HepG2 (cell line): ENCODE measurements at regions not wholly inside any gene's neighbourhood (a gene's known extent, or its start where the extent isn't known, plus 50 kb on each side); places are given as distances from the start of the nearest gene placed in this dataset.

Experiments
- CSRNP2 ChIP-seq: sonication (generic); formaldehyde crosslinking; conservative IDR thresholded peaks from 2 replicates; pipeline ENCODE4 v1.8.0; 2022; ENCODE audit warnings: low read depth, missing genetic modification reagents
- GPN1 ChIP-seq: sonication (generic); formaldehyde crosslinking; IDR thresholded peaks from 2 replicates; pipeline ENCODE4 v1.5.1; 2020; ENCODE audit warnings: missing genetic modification reagents, borderline replicate concordance
- IRF9 ChIP-seq: sonication (generic); formaldehyde crosslinking; IDR thresholded peaks from 2 replicates; pipeline ENCODE4 v1.8.0; 2022; ENCODE audit warnings: missing genetic modification reagents, mild to moderate bottlenecking, borderline replicate concordance
- ISX ChIP-seq: sonication (generic); formaldehyde crosslinking; conservative IDR thresholded peaks from 2 replicates; pipeline ENCODE4 v1.5.0; 2020; ENCODE audit warnings: missing genetic modification reagents
- JDP2 ChIP-seq: sonication (generic); formaldehyde crosslinking; IDR thresholded peaks from 2 replicates; pipeline ENCODE4 v1.8.1; 2022; ENCODE audit warnings: missing genetic modification reagents, borderline replicate concordance
- KLF11 ChIP-seq: IDR thresholded peaks from 2 replicates; pipeline ENCODE4 v1.6.1; 2016; ENCODE audit warnings: missing compliant biosample characterization
- MAFG ChIP-seq: sonication (generic); formaldehyde crosslinking; IDR thresholded peaks from 2 replicates; pipeline ENCODE4 v1.5.1; 2020; ENCODE audit warnings: mild to moderate bottlenecking, missing genetic modification reagents
- MTERF4 ChIP-seq: sonication (generic); formaldehyde crosslinking; IDR thresholded peaks from 2 replicates; pipeline ENCODE4 v1.8.0; 2023; ENCODE audit warnings: mild to moderate bottlenecking, missing genetic modification reagents
- NFE2 ChIP-seq: sonication (generic); formaldehyde crosslinking; IDR thresholded peaks from 2 replicates; pipeline ENCODE4 v1.4.0; 2020; ENCODE audit warnings: missing genetic modification reagents
- PCBP2 ChIP-seq: fragments of 200-400 bp; formaldehyde crosslinking; optimal IDR thresholded peaks from 2 replicates; pipeline ENCODE3; 2018; ENCODE audit warnings: low read length, low read depth; ENCODE audit not compliant: poor library complexity, severe bottlenecking
- PRDM4 ChIP-seq: sonication (generic); formaldehyde crosslinking; IDR thresholded peaks from 2 replicates; pipeline ENCODE4 v1.9.0; 2021; ENCODE audit warnings: missing genetic modification reagents, borderline replicate concordance
- ZC3H4 ChIP-seq: sonication (generic); formaldehyde crosslinking; IDR thresholded peaks from 2 replicates; pipeline ENCODE4 v1.4.0; 2020; ENCODE audit warnings: missing genetic modification reagents, borderline replicate concordance
- ZMAT5 ChIP-seq: sonication (generic); formaldehyde crosslinking; IDR thresholded peaks from 2 replicates; pipeline ENCODE4 v1.5.0; 2020; ENCODE audit warnings: mild to moderate bottlenecking, low read depth, missing genetic modification reagents, borderline replicate concordance
- ZNF17 ChIP-seq: sonication (generic); formaldehyde crosslinking; IDR thresholded peaks from 2 replicates; pipeline ENCODE4 v1.5.0; 2020; ENCODE audit warnings: mild to moderate bottlenecking, missing genetic modification reagents
- ZNF460 ChIP-seq: sonication (generic); formaldehyde crosslinking; IDR thresholded peaks from 2 replicates; pipeline ENCODE4 v1.5.1; 2020; ENCODE audit warnings: missing genetic modification reagents, mild to moderate bottlenecking, borderline replicate concordance
- ZNF501 ChIP-seq: sonication (generic); formaldehyde crosslinking; IDR thresholded peaks from 2 replicates; pipeline ENCODE4 v1.5.1; 2020; ENCODE audit warnings: mild to moderate bottlenecking, moderate library complexity, missing genetic modification reagents
- ZNF652 ChIP-seq: IDR thresholded peaks from 2 replicates; pipeline ENCODE4 v1.6.1; 2016; ENCODE audit warnings: low read depth, borderline replicate concordance
- ZNF7 ChIP-seq: IDR thresholded peaks from 2 replicates; pipeline ENCODE4 v1.6.1; 2016; ENCODE audit warnings: missing biosample characterization, missing genetic modification reagents
- ZNF704 ChIP-seq: sonication (generic); formaldehyde crosslinking; IDR thresholded peaks from 2 replicates; pipeline ENCODE4 v1.8.1; 2023; ENCODE audit warnings: mild to moderate bottlenecking, inconsistent platforms, moderate library complexity, missing genetic modification reagents, borderline replicate concordance
- ZNF773 ChIP-seq: sonication (generic); formaldehyde crosslinking; IDR thresholded peaks from 2 replicates; pipeline ENCODE4 v1.4.0; 2020; ENCODE audit warnings: missing genetic modification reagents, borderline replicate concordance
- ZNF883 ChIP-seq: sonication (generic); formaldehyde crosslinking; IDR thresholded peaks from 2 replicates; pipeline ENCODE4 v1.5.1; 2020; ENCODE audit warnings: mild to moderate bottlenecking, missing genetic modification reagents; ENCODE audit errors: not compliant biosample characterization

DNA sequence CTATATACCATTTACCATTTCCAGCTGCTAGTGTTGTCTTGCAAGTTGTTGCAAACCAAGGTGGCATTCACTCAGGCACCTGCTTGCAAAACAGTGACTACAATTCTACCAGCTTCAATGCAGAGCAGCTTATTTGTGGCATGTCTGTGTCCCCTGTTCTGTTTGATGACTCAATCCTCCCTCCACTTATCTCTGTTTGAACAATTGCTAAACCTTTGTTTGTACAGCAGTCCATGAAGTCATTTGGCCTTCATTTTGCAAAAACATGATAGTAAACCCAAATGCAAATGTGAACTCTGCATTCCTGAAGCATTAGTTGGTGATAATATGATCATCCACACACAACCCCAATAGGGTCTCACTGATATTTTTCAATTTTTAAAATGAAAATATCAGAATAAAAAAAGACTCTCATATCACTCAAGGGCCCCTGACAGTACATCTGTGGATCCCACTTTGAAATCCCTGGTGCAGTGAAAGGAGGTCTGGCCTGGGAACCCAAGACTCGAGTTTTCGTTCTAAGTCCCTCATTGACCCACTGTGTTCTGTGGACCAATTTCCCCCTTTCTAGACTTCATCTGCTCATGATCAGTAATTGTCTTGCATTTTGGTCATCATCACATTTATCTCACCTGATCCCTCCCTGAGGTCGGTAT is 425.4 kb downstream of the RPS24 start (continued):
- TF ChIP-seq PRDM4 (CRISPR knock-in tag) (no peak), ZNF7 (CRISPR knock-in tag) (no peak; the same call in 1 of the 2 replicates), MAFG (CRISPR knock-in tag) (no peak), ZMAT5 (CRISPR knock-in tag) (no peak), GPN1 (no peak), KLF11 (CRISPR knock-in tag) (peak; percentile 82), ISX (CRISPR knock-in tag) (no peak), CSRNP2 (CRISPR knock-in tag) (no peak), ZNF501 (0 out of 2 replicates have a peak, but pooled peaks have one; percentile 34), ZNF704 (CRISPR knock-in tag) (no peak), ZNF652 (CRISPR knock-in tag) (peak; percentile 59; the same call in 1 of the 2 replicates), IRF9 (CRISPR knock-in tag) (no peak), ZNF17 (CRISPR knock-in tag) (no peak), ZNF883 (CRISPR knock-in tag) (no peak), PCBP2 (no peak), MTERF4 (CRISPR knock-in tag) (no peak), ZC3H4 (CRISPR knock-in tag) (no peak), ZNF460 (CRISPR knock-in tag) (peak; percentile 21; the same call in 1 of the 2 replicates), ZNF773 (CRISPR knock-in tag) (no peak), NFE2 (CRISPR knock-in tag) (no peak), JDP2 (CRISPR knock-in tag) (peak; percentile 29; the same call in 1 of the 2 replicates)
